ENCODE measurements at regions not wholly inside any gene's neighbourhood (a gene's known extent, or its start where the extent isn't known, plus 50 kb on each side); places are given as distances from the start of the nearest gene placed in this dataset.

GRCh38 chr18:34957864-34958259 is 83.4 kb upstream of the MAPRE2 start:
- Histone ChIP-seq H3K9me3 (no peaks in the 10 kb centered on the region), H3K4me3 (no peak overlapping the region), H3K27me3 (no peaks in the 10 kb centered on the region), H3K4me1 (peaks cover 18 to 24% of the 10 kb centered on the region in 2 donors), H3K36me3 (no peaks in the 10 kb centered on the region), H3K27ac (peak overlapping the region in 3 of 4 donors; percentile 51 to 63 (median 54))
- intact Hi-C loops (cut with DNase I; ENCODE audit: low total_unique reads) (no loop called here), in situ Hi-C loops (cut with MboI; ENCODE audit: low sequenced_read_pairs in 4 of 4) (no loop called here)
- TF ChIP-seq POLR2A (IDR thresholded peaks at IDR 0.05) (no peak), CTCF (IDR thresholded peaks at IDR 0.05 in 4 of 5, conservative IDR thresholded peaks at IDR 0.05 in 1 of 5) (no peak)
- ATAC-seq (no peak), DNase-seq (no peak)

- ATAC-seq (no peak), DNase-seq (no peak)
- TF ChIP-seq POLR2A (IDR thresholded peaks at IDR 0.05): no peak
- no peak for TF ChIP-seq CTCF (IDR thresholded peaks at IDR 0.05 in 4 of 5, conservative IDR thresholded peaks at IDR 0.05 in 1 of 5)
- Histone ChIP-seq H3K9me3 (no peaks in the 10 kb centered on the region), H3K4me3 (no peak overlapping the region), H3K36me3 (no peaks in the 10 kb centered on the region), H3K27ac (no peak overlapping the region), H3K4me1 (peaks cover 18 to 24% of the 10 kb centered on the region in 2 donors), H3K27me3 (no peaks in the 10 kb centered on the region)
- in situ Hi-C loops (cut with MboI; ENCODE audit: low sequenced_read_pairs in 4 of 4): no loop called here
- intact Hi-C loops (cut with DNase I; ENCODE audit: low total_unique reads): no loop called here
These were observed 81.9 kb upstream of the MAPRE2 start for GRCh38 chr18:34959211-34959829.

GRCh38 chr18:34959989-34960388 is 81.2 kb upstream of the MAPRE2 start:
- Histone ChIP-seq H3K9me3 (no peaks in the 10 kb centered on the region), H3K27me3 (no peaks in the 10 kb centered on the region), H3K27ac (no peak overlapping the region), H3K4me1 (peaks cover 21 to 26% of the 10 kb centered on the region in 2 donors), H3K4me3 (no peak overlapping the region), H3K36me3 (no peaks in the 10 kb centered on the region)
- no peak for DNase-seq
- TF ChIP-seq POLR2A (IDR thresholded peaks at IDR 0.05) (no peak), CTCF (IDR thresholded peaks at IDR 0.05 in 4 of 5, conservative IDR thresholded peaks at IDR 0.05 in 1 of 5) (no peak)
- intact Hi-C loops (cut with DNase I; ENCODE audit: low total_unique reads): no loop called here
- in situ Hi-C loops (cut with MboI; ENCODE audit: low sequenced_read_pairs in 4 of 4): no loop called here
- no peak for ATAC-seq

- intact Hi-C loops (cut with DNase I; ENCODE audit: low total_unique reads) (loop anchor here (5.0 kb wide), 1 partner anchor 53 kb away; no protein-coding TSS in a partner anchor), in situ Hi-C loops (cut with MboI; ENCODE audit: low sequenced_read_pairs in 4 of 4) (no loop called here)
- Histone ChIP-seq H3K27ac (peak overlapping the region in 3 of 4 donors; percentile 19 to 95 (median 22)), H3K36me3 (no peaks in the 10 kb centered on the region), H3K9me3 (no peaks in the 10 kb centered on the region), H3K27me3 (no peaks in the 10 kb centered on the region), H3K4me3 (no peak overlapping the region), H3K4me1 (peaks cover 28 to 41% of the 10 kb centered on the region in 2 donors)
- TF ChIP-seq POLR2A (IDR thresholded peaks at IDR 0.05) (no peak), CTCF (IDR thresholded peaks at IDR 0.05 in 4 of 5, conservative IDR thresholded peaks at IDR 0.05 in 1 of 5) (no peak)
- no peak for ATAC-seq
- DNase-seq: no peak
These were observed 76.1 kb upstream of the MAPRE2 start for GRCh38 chr18:34965108-34965507.

- ATAC-seq: no peak
- TF ChIP-seq CTCF (IDR thresholded peaks at IDR 0.05 in 4 of 5, conservative IDR thresholded peaks at IDR 0.05 in 1 of 5): no peak
- no peak for TF ChIP-seq POLR2A (IDR thresholded peaks at IDR 0.05)
- Histone ChIP-seq H3K9me3 (no peaks in the 10 kb centered on the region), H3K27me3 (no peaks in the 10 kb centered on the region), H3K27ac (peak overlapping the region in 3 of 4 donors; percentile 19 to 95 (median 22)), H3K36me3 (no peaks in the 10 kb centered on the region), H3K4me1 (peaks cover 33 to 45% of the 10 kb centered on the region in 2 donors), H3K4me3 (no peak overlapping the region)
- intact Hi-C loops (cut with DNase I; ENCODE audit: low total_unique reads): loop anchor here (5.0 kb wide), 1 partner anchor 53 kb away; no protein-coding TSS in a partner anchor
- DNase-seq: no peak
- in situ Hi-C loops (cut with MboI; ENCODE audit: low sequenced_read_pairs in 4 of 4): no loop called here
These were observed 75.6 kb upstream of the MAPRE2 start for GRCh38 chr18:34965566-34965965.
